ENCODE measurements at regions not wholly inside any gene's neighbourhood (a gene's known extent, or its start where the extent isn't known, plus 50 kb on each side); places are given as distances from the start of the nearest gene placed in this dataset.

GRCh38 chrX:101993335-101993734, 61.5 kb upstream of the ZMAT1 start:
- no peak for ATAC-seq
- Mint-ChIP-seq H3K36me3 (no peaks in the 10 kb centered on the region), H3K4me3 (no peak overlapping the region), H3K9me3 (no peaks in the 10 kb centered on the region), H3K27ac (no peak overlapping the region), H3K27me3 (ENCODE audit: low read depth) (no peaks in the 10 kb centered on the region), H3K4me1 (no peaks in the 10 kb centered on the region)
- no peak for DNase-seq (ENCODE audit: low spot score)
- TF ChIP-seq ZNF317 (CRISPR knock-in tag; IDR thresholded peaks at IDR 0.05; ENCODE audit: borderline replicate concordance, low read depth) (no peak), ATF1 (CRISPR knock-in tag; IDR thresholded peaks at IDR 0.05) (no peak), OVOL2 (CRISPR knock-in tag; IDR thresholded peaks at IDR 0.05; ENCODE audit: borderline replicate concordance) (no peak), SMAD4 (CRISPR knock-in tag; IDR thresholded peaks at IDR 0.05) (no peak), EMX1 (CRISPR knock-in tag; IDR thresholded peaks at IDR 0.05) (no peak), MYBL2 (CRISPR knock-in tag; IDR thresholded peaks at IDR 0.05) (no peak), NR2C2 (CRISPR knock-in tag; IDR thresholded peaks at IDR 0.05) (no peak), ZNF121 (CRISPR knock-in tag; IDR thresholded peaks at IDR 0.05) (no peak), HMGA2 (CRISPR knock-in tag; IDR thresholded peaks at IDR 0.05) (no peak), ZNF263 (CRISPR knock-in tag; IDR thresholded peaks at IDR 0.05; ENCODE audit: low read depth) (no peak)
- TF ChIP-seq, protein P1, sequence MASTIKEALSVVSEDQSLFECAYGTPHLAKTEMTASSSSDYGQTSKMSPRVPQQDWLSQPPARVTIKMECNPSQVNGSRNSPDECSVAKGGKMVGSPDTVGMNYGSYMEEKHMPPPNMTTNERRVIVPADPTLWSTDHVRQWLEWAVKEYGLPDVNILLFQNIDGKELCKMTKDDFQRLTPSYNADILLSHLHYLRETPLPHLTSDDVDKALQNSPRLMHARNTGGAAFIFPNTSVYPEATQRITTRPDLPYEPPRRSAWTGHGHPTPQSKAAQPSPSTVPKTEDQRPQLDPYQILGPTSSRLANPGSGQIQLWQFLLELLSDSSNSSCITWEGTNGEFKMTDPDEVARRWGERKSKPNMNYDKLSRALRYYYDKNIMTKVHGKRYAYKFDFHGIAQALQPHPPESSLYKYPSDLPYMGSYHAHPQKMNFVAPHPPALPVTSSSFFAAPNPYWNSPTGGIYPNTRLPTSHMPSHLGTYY (CRISPR knock-in tag; IDR thresholded peaks at IDR 0.05), result no peak
- TF ChIP-seq, protein P2, sequence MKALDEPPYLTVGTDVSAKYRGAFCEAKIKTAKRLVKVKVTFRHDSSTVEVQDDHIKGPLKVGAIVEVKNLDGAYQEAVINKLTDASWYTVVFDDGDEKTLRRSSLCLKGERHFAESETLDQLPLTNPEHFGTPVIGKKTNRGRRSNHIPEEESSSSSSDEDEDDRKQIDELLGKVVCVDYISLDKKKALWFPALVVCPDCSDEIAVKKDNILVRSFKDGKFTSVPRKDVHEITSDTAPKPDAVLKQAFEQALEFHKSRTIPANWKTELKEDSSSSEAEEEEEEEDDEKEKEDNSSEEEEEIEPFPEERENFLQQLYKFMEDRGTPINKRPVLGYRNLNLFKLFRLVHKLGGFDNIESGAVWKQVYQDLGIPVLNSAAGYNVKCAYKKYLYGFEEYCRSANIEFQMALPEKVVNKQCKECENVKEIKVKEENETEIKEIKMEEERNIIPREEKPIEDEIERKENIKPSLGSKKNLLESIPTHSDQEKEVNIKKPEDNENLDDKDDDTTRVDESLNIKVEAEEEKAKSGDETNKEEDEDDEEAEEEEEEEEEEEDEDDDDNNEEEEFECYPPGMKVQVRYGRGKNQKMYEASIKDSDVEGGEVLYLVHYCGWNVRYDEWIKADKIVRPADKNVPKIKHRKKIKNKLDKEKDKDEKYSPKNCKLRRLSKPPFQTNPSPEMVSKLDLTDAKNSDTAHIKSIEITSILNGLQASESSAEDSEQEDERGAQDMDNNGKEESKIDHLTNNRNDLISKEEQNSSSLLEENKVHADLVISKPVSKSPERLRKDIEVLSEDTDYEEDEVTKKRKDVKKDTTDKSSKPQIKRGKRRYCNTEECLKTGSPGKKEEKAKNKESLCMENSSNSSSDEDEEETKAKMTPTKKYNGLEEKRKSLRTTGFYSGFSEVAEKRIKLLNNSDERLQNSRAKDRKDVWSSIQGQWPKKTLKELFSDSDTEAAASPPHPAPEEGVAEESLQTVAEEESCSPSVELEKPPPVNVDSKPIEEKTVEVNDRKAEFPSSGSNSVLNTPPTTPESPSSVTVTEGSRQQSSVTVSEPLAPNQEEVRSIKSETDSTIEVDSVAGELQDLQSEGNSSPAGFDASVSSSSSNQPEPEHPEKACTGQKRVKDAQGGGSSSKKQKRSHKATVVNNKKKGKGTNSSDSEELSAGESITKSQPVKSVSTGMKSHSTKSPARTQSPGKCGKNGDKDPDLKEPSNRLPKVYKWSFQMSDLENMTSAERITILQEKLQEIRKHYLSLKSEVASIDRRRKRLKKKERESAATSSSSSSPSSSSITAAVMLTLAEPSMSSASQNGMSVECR (CRISPR knock-in tag; IDR thresholded peaks at IDR 0.05; ENCODE audit: borderline replicate concordance), result no peak
- TF ChIP-seq, protein P3, sequence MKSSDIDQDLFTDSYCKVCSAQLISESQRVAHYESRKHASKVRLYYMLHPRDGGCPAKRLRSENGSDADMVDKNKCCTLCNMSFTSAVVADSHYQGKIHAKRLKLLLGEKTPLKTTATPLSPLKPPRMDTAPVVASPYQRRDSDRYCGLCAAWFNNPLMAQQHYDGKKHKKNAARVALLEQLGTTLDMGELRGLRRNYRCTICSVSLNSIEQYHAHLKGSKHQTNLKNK (CRISPR knock-in tag; IDR thresholded peaks at IDR 0.05), result no peak
- ChIA-PET CTCF (no interaction called here), POLR2A (no interaction called here)

GRCh38 chrX:101986586-101986985, 54.8 kb upstream of the ZMAT1 start:
- CTCF ChIA-PET, result no interaction called here
- POLR2A ChIA-PET, result no interaction called here
- no peak overlapping the region for H3K27ac Mint-ChIP-seq
- ATAC-seq (no peak), DNase-seq (ENCODE audit: low spot score) (no peak)
- H3K27me3 Mint-ChIP-seq (ENCODE audit: low read depth), result no peaks in the 10 kb centered on the region
- H3K36me3 Mint-ChIP-seq, result no peaks in the 10 kb centered on the region
- peaks cover 5% of the 10 kb centered on the region for H3K4me1 Mint-ChIP-seq
- no peak overlapping the region for H3K4me3 Mint-ChIP-seq
- no peaks in the 10 kb centered on the region for H3K9me3 Mint-ChIP-seq
- no peak for TF ChIP-seq IRF2 (CRISPR knock-in tag; IDR thresholded peaks at IDR 0.05; ENCODE audit: borderline replicate concordance, low read depth)
- no peak for TF ChIP-seq KAT7 (CRISPR knock-in tag; IDR thresholded peaks at IDR 0.05; ENCODE audit: borderline replicate concordance)
- TF ChIP-seq FOXP1 (CRISPR knock-in tag; IDR thresholded peaks at IDR 0.05; ENCODE audit: borderline replicate concordance), result no peak
- TF ChIP-seq ELF4 (CRISPR knock-in tag; IDR thresholded peaks at IDR 0.05; ENCODE audit: low read depth), result no peak
- no peak for TF ChIP-seq ZNF671 (CRISPR knock-in tag; IDR thresholded peaks at IDR 0.05)
